ENCODE measurements at regions not wholly inside any gene's neighbourhood (a gene's known extent, or its start where the extent isn't known, plus 50 kb on each side); places are given as distances from the start of the nearest gene placed in this dataset.
"Not testable (repeated sequence)": the region's sequence is repeated elsewhere in the genome, so short reads cannot be mapped to it uniquely, and the experiment has no call there.

DNA sequence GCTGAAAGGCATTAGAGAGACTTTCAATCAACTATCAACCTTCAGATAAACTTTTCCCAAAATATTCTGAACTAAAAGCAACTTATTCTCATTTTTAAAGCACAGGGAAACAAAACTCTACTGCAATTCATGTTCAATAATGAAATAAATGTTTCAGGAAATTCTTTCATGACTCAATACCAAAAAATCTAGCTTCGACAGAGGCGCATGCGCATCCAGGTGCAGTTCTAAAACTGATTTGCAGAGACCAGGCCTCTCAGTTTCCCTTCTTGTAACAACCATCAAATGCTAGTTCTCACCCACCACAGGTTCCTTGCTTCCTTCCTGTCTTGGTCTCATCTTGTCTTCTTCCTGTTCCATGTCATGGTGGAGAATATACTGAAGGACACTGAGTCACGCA, 55.3 kb upstream of the NRBF2 start:
- DNase-seq: no peak

DNA sequence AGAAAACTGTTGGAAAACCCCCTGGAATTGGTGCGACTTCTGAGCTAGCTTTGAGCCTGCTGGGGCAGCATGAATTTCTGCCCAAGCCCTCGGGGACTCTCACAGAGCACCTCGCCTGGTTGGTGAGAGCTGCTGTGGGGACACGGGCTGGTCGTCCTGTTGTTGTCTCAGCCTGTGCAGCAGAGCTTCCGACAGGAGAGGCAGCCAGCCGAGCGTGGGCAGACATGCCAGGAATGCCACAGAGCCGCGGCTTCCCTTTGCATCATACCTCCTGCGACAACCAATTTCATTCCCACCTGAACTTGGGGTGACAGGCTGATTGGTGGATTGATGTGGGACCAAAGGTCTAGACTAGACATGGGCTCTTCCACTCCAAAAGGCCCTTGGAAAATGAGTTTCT, 60.2 kb upstream of the NRBF2 start:
- no peak for DNase-seq

DNA sequence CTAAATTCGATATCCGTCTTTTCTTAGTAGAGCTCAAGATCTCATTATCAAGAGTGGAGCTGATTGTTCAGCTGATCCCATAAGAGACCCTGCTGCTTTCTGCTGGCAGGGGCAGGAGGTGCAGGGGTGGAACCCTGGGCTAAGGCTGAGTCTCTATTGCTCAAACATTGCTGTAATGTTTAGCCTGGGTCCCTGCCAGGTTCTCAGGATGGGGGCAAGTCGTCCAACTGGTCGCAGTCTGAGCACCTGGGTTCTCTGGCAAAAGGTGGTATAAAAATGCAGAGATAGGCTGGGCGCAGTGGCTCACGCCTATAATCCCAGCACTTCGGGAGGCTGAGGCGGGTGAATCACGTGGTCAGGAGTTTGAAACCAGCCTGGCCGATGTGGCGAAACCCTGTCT, 62.0 kb upstream of the NRBF2 start:
- DNase-seq: no peak

DNA sequence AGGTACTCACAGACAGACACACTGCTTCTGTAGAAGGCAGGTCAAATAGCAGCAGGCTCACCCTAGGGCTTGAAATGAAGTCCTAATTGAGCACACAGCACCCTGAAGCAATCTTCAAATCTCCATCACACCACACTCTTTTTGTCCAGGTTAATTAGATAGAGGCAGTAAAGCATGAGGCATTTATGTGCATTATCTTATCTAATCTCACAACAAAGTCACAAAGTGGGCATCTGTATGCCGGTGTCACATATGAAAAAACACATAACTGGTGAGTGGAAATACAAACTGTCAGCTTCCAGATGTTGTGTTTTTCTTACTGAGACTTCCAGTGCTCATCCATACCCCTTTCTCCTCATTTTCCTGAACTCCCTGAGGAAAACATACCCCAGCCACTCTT, 63.8 kb upstream of the NRBF2 start:
- no peak for DNase-seq

DNA sequence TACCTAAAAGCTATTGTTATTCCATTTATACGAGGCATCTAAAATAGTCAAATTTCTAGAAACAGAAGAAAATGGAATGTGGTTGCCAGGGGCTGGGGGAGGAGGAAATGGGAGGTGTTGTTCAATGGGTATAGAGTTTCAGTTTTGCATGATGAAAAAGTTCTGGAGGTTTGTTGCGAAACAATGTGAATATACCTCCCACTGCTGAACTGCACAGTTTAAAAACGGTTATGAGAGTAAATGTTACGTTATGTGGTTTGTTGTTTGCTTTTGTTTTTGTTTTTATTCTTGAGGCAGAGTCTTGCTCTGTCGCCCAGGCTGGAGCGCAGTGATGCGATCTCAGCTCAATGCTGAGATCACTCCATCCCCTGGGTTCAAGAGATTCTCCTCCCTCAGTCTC, 64.9 kb upstream of the NRBF2 start:
- DNase-seq: no peak

DNA sequence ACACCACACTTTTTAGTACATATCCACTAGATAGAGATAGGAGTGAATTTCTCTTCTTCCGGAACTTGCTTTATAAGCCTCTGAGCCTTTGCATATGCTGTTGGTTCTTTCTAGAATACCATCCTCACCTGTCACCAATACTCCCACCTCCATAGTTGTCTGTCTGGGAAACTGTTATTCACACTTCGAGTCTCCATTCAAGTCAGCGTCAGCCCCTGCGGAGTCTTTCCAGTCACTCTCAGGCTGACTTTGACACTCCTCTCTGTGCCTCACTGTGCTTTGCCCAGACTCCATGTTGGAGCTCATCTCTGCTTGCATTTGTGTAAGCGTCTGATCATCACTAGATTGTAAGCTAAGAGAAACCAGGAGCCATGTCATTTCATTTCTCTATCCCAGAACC, 66.5 kb upstream of the NRBF2 start:
- no peak for DNase-seq

DNA sequence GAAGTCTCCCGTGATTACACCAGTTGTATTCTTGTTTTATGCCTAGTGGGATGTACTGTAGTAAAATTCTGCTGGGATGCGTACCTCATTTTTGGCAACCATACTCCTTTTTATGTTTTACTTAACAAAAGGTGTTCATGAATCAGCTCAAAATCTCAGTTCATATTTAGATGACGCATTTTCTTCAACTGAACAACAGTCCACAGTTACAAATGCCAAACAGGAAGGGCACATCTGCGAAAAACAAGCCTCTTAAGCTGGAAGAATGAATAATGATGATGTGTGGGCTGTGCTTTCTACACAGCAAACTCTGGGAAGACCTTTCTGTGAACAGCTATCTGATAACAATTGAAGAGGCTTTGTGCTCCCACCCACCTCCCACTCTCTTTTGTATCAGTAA, 68.4 kb upstream of the NRBF2 start:
- no peak for DNase-seq

DNA sequence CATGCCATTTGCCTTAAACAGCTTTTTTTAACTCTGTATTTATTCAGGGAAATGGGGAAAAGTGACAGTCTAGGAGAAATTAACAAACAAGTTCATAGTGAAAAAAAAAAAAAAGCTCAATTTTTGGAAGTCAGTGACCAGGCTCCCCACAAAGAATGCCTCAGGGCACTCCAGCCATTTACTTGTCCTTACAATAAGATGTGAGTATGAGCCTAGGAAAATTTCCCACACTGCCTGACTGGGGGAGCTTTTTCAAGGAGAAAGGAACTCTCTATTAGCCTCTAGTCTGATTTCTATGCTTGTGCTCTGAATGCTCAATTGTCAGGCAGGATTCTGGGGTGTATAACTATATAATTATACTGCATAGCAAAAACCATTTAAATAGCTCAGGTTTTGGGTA, 74.9 kb upstream of the NRBF2 start:
- DNase-seq: no peak

DNA sequence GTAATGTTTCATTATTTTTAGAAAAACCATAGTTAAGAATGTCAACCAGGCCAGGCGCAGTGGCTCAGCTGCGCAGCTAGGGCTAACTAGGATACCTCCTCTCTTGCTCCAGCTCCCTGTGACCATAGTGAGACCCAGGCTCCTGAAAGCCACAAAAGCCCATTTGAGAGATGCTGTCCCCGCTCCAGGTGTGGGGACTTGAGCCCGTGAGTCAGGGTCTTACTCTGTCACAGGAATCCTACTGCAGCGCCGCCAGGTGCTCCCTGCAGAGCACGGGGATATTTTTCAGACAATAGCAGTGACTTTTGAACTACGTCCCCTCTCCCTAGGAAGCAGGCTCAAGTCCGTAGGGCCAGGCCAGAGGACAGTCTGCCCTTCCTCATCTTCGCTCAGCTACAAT, 75.6 kb upstream of the NRBF2 start:
- no peak for DNase-seq

DNA sequence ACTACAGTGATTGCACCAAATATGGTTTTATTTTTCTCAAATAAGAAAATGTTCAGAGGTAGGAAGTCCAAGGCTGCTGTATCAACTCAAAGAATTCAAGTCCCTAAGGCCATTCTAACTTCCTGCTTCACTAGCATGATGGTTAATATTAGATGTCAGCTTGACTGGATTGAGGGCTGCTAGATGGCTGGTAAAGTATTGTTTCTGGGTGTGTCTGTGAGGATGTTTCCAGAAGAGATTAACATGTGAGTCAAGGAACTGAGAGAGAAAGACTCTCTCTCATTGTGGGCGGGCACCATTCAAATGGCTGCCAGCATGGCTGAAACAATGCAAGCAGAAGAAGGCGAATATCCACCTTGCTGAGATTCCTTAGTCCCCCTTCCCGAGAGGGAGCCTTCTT, 77.4 kb upstream of the NRBF2 start:
- DNase-seq: no peak

DNA sequence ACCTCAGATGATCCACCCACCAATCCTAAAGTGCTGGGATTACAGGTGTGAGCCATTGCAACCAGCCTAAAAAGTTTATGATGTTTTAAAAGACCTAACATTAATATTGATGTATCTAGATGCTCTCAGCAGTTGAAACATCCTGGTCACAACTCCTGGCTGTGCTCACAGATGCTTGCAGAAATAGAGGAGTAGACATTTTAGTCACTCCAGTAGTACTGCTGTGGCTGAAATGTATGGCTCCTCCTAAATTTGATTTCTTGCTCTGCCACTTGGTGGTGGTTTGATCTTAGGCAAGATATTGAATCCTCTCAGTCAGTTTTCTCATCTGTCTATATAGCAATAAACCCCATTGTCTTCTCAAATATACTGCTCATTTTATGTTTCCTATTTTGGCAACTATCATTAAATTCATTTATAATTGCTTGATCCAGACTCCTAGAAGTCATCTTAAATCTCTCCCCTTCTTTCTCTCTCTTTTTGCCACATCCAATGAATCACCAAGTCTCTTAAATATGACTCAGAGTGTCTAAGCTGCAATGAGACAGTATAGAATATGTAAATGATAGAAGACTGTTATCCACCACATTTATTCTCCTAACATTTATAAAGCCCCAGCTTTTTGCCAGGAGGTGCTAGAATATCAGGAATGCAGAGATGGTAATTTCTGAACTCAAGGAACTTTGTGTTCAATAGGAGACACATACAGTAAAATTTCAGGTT, 78.1 kb upstream of the NRBF2 start:
- DNase-seq: no peak

DNA sequence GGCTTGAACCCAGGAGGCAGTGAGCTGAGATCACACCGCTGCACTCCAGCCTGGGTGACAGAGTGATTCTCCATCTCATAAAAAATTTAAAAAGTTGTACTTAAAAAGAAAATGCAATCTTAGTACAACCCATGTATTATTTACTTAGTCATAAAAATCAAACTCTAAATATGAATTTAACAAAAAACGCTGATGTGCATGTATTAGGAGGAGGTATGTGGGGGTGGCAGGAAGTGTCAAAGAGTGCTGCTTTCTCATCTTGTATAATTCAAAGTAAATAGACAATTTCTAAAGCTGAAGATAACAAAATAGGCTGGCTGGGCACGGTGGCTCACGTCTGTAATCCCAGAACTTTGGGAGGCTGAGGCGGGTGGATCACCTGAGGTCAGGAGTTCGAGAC, 81.0 kb upstream of the NRBF2 start:
- no peak for DNase-seq

DNA sequence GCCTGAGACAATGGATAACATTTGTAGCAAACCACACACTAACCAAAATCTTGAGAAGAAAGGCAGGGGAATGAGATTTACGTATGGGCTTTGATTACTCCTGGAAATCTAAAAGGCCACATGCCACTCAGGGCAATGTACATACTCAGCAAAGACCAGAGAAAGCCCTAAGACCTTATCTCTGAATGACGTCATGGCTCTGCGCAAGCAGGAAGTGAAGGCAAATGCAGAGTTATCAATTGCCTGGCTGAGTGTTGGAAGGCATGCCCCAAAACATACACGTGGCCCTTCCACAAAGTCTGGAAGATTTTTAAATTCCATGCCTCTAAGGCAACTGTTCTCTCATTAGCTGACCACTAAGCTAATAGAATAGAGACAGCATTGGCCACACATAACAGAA, 90.9 kb upstream of the NRBF2 start:
- DNase-seq: no peak

DNA sequence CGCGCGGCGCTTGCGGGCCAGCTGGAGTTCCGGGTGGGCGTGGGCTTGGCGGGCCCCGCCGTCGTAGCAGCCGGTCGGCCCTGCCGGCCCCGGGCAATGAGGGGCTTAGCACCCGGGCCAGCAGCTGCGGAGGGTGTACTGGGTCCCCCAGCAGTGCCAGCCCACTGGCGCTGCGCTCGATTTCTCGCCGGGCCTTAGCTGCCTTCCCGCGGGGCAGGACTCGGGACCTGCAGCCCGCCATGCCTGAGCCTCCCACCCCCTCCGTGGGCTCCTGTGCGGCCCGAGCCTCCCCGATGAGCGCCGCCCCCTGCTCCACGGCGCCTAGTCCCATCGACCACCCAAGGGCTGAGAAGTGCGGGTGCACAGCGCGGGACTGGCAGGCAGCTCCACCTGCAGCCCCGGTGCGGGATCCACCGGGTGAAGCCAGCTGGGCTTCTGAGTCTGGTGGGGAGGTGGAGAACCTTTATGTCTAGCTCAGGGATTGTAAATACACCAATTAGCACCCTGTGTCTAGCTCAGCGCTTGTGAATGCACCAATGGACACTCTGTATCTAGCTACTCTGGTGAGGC, 99.4 kb upstream of the NRBF2 start:
- not testable (repeated sequence) for DNase-seq

DNA sequence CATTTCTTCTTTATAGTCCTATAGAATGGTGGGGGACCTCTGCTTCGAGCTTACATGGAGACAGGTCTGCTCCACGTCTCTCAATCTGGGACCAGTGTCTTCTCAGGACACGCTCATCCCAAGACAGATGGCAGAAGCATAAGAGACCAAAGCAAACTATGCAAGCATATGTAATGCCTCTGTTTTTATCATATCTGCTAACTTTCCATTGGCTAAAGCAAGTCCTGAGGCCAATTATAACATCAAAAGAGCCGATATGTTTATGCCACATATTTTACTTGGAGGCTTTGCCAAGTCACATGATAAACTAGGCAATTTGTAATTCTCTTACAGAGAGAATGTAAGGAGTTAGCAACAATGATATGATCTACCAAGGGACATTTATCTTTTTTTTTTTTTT, 102.6 kb upstream of the NRBF2 start:
- no peak for DNase-seq

DNA sequence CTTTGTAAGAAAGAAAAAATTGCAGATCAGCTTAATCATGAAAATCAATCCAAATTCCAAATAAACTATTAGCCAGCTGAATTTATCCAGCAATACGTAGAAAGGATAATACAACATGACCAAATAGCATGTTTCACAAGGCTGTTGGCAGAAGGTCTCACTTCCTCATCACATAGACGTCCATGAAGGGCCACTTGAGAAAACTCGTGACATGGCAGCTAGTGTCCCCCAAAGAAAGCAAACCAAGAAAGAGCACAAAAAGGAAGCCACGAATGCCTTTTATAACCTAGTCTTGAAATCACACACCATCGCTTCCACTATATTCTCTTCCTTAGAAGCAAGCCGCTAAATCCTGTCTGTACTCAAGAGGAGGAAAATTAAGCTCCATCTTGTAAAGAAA, 105.6 kb upstream of the NRBF2 start:
- no peak for DNase-seq

DNA sequence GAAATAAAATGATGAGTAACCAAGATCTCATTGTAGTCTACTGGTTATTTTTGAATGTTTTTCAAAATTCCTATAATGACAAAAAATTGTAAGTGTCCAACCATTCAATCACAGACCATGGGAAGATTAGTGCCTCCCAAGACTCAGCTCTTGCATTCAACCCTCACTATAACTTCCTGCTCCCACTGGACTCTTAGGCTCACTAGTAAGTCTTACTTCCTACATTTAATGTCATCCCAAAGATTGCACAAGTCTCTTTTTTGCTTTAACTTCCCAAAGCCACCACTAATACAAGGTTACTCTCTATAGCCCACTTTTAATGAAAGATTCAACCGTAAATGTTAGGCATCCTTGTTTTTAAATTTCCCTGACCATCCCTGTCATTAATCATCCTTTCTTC, 111.9 kb upstream of the NRBF2 start:
- DNase-seq: no peak

DNA sequence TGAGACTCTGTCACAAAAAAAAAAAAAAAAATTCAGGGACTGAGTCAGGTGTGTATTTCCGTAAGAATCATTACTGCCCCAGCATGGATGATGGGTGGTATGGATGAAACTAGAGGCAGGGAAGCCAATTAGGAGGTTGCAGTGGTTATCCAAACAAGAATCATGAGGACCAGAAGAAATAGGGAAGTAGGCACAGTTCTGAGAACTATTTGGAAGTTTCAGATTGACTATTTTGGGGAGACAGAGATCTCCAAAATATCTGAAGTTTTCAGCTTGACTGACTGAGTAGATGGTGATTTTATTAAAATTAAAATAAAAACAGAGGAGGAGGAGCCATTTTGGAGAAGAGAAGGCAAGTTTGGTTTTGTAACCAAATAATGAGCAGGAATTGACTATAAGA, 119.4 kb upstream of the NRBF2 start:
- DNase-seq: no peak

DNA sequence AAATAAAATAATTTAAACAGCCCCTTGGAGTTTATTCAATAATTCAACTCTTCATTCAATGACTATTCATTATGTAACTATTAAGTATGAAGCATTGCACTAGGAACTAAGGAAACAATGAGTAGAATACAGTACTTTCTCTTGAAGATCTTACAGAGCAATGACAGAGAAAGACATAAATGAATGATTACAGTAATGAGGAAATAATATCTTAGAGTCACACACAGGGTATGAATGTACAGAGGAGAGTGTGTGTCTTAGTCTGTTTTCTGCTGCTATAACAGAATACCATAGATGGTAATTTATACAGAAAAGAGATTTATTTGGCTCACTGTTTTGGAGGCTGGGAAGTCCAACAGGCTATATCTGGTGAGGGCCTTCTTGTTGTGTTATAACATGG, 120.5 kb upstream of the NRBF2 start:
- no peak for DNase-seq

DNA sequence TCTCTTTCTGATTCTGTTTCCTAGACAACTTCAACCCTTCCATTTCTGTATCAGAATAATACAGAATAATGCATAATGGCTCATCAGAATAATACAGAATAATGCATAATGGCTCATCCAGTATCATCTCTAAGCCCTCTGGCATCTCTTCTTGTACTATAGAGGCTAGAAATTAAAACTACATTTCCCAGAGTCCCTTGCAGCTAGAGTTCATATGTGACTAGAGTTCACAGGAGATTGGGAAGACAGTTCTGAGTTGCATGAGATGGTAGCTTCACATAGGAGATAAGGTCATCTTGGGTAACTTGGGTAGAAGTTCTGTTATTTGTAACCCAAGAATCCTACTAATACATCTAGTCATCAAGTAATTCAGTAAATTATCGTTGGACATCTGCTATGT, 122.9 kb upstream of the NRBF2 start:
- no peak for DNase-seq

DNA sequence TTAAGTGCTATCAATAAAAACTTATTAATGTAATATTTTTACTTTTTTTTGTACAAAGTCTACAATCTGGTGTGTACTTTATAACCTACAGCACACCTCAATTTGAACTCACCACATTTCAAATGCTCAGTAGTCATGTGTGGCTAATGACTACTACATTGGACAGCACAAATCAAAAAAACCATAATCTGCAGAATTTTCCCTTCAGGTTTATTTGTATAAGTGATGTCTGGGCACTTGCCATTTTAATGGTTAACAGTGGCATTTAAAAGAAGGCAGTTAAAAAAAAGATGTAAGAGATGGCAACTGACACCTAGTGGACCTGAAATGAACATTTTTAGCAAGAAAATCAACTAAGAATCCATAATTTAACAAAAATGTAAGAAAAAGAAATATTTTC, 124.6 kb upstream of the NRBF2 start:
- DNase-seq: no peak

DNA sequence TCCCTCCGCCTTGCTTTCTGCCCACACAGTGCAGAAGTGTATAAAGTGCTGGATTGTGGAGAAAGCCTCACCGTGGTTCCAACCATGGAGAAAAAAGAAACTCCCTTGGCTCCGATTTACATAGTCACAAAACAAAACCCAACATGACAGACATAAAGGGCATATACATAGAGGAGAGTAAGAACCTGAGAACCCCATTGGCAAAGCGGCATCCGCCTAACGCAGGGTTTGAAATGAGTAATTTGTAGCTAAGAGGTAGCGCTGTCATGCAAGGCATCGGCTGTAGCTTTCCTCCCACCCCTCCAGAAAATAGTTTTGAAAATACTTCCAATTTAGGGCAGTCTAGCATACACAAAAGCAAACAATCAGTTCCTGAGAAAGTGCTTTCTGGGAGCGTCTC, 126.0 kb upstream of the NRBF2 start:
- DNase-seq: no peak

DNA sequence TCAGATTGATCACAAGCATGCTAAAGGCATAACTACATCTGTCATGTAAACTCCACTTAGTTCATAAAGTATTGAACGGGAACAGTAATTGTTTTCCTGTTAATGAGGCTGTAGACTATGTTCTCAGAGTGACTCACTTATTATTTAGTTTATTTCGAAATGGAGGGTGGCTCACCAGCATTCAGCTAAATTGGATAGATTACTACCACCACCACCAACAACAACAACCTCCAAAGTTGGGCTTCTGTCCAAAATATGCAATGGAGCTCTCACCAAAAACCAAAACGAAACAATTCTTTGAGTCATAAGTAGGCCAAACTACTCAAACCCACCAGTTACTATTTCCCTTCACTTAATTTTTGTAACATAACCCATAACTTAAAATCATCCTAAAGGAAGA, 127.9 kb upstream of the NRBF2 start:
- DNase-seq: no peak

DNA sequence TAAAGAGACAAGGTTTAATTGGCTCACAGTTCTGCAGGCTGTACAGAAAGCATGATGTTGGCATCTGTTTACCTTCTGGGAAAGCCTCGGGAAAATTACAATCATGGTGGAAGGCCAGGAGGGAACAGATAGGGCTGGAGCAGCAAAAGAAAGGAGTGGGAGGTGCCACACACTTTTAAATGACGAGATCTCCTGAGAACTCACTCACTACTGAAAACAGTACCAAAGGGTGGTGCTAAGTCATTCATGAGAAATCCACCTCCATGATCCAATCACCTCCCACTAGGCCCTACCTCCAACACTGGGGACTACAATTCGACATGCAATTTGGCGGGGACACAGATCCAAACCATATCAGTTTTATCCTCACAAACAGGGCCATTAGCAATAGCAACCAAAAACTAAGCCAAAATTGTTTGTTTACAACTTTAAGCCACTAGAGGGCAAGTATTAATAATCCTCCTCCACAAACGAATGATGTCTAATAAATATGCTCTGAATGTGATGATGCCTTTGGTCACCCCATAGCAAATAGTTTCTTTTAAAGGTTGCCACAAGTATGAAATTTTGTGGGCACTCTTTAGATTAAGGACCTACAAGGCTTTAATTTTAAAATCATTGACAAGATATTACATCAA, 129.2 kb upstream of the NRBF2 start:
- no peak for DNase-seq

DNA sequence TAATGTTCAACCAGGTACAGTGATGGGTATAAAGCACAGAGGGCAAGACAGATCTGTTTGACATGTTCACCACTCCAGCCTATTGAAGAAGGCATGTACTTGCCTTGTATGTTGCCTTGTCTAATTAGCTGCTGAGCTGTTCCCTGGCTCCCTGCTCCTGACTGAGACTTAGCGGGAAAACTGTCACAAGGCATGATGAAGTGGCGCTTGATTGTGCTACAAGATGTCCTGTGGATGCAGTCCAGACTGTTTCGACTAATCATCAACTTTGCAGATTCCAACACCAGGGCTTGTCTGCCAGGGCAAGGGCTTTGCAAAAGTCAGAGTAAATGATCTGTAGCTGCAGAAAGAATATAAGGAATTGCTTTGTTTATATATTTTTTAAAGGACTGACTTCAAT, 136.2 kb upstream of the NRBF2 start:
- no peak for DNase-seq

All from NCI-H524 treated with DMSO at 0.1 percent for 48 hours (cell line).